ENCODE measurements at regions not wholly inside any gene's neighbourhood (a gene's known extent, or its start where the extent isn't known, plus 50 kb on each side); places are given as distances from the start of the nearest gene placed in this dataset.
"Not testable (repeated sequence)": the region's sequence is repeated elsewhere in the genome, so short reads cannot be mapped to it uniquely, and the experiment has no call there.

DNA sequence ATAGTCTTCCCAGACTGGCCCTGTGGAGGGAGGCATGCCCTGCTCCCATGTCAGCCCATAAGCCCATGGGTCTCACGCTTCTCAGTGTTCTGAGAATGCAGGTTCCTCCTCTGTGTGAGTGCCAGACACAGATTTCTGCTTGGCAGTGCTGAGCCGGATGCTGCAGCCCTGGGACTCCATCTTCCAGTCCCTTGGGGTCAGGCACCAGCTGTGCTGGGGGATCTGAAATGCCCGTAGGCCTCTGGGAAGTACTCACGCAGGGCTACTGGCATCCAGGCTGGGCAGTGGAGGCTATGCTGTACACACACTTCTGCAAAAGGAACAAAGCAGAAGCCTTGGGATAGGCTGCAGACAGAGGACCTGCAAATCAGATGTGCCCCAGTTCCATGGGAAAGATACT lies 1944.6 kb downstream of the EFNA5 start:
- DNase-seq: no peak

DNA sequence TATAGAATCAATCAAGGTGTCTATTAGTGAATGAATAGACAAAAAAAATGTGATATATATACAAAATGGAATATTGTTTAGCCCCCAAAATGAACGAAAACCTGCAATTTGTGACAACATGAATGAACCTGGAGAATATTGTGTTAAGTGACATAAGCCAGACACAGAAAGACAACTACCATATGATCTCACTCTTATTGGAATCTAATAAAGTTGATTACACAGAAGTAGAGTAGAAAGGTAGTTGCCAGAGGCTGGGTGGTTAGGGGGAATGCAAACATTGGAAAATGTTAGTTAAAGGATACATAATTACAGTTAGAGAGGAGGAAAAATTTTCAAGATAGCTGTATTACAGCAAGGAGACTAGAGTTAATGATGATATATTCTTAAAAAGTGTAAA lies 1962.3 kb downstream of the EFNA5 start:
- DNase-seq: no peak

DNA sequence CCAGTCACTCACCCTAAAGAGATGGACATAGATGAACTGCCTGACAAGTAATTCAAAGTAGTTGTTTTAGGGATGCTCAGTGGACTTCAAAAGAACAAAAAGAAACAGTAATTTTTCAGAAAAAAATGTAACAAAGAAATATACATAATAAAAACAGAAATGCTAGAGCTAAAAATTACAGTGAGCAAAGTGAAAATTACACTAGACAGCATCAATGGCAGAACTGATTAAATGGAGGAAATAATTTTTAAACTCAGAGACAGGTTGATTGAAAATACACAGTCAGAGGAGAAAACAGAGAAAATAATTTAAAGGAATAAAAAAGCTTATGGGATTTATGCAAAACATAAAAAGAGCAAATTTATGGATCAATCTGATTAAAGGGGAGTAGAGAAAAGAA lies 1968.4 kb downstream of the EFNA5 start:
- no peak for DNase-seq

DNA sequence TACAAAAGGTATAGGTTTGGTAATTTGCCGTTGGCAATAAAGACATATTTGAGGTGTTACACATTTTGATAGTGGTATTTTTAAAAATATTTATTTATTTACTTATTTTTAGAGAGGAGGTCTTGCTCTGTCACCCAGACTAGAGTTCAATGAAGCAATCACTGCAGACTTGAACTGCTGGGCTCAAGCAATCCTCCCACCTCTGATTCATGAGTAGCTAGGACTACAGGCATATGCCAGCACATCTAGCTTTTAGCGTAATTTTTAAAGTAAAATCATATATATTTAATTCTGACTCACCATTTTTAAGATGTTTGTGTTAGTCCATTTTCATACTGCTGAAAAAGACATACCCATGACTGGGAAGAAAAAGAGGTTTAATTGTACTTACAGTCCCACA lies 1974.3 kb downstream of the EFNA5 start:
- DNase-seq: no peak

DNA sequence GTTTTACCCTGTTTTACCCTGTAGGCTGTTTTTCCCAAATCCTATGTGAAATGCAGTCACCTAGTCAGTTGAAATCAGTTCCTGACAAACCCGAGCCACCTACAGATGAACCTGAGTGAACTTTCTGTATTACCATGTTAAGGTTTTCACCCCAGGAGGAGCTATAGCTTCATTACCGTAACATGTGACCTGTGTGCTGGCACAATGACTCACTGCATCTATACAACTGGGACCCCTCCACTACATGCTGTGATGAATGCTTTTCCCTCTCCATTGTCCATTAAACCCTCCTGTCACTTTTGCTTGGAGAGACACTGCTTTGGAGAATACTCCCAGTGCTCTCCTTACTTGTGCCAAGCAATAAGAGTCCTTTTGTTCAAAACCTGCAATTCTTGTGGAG lies 1974.8 kb downstream of the EFNA5 start:
- DNase-seq: no peak

DNA sequence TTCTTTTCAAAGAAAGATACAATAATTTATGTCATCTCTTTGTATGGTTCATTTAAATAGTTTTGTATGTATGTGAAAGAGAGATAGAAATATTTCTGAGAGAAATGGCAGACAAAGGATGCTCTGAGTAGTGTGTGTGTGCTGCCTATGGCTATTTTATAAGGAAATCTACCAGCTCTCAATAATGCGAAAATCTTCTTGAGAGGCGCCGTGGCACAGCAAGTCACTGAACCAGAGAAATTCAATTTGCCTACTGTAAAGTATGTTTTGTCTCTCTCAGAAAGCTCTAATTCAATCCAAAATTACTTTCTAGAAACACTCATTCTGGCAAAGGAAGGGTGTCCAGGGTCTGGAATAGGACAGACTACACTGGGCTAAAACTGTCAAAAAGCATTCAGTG lies 1981.1 kb downstream of the EFNA5 start:
- DNase-seq: no peak

DNA sequence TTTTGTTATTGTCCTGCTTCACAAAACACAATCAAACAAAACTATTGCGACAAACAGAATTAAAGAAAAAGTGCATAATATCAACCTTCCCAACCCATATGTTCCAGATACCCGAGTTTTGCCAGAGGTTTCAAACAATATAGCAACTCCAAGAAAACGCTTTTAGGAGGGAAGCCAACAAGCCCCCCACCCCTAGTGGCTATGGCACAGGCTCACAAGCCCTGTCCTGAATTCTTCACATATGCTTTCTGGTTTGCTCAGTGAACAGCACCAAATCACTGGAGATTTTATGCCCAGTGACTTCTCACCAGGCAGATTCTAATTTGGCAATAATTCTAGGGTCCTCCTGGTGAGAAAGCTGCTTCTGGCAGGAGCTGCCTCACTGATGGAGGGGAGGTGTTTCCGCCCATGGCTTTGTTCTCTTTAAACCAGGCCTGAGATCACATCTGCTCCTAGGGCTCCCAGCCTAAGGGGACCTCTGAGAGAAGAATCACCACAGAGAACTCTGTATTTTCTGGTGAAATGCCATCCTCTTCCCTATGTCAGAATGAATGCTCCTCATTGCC lies 1982.4 kb downstream of the EFNA5 start:
- DNase-seq: no peak

DNA sequence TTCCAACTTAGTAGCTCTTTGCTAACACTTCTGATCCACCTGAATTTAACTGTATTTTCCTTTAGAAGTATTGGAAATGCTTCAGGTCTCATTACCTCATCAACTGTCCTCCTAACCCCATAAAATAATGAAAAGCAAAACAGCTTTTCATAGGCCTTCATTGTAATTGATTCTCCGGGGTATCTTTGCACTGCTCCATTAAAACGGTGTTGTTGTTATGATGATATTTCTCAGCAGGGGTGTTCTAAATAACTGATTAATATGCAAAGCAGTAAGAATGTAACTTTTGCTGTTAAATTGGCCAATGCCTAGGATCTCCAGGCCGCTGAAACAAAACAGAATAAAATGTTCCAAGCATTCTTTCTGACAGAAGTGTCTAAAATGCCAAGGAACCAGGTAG lies 1983.2 kb downstream of the EFNA5 start:
- DNase-seq: no peak

DNA sequence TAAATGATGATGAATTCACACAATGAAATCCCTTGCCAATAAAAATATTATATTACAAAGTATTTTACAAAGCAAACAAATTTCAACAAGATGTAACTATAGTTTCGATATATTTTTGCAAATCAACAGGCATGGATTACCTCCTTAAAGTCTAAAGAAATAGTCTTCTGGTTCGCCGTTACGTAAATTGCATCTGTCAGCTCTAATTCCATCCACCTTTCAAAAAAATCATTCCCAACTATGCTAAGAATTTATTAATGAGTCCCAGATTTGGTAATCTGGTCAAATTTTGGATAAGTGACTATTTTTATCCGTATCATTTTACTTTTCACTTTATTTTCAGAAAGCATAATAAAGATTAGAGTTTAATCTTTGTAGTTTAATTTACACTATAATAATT lies 1984.9 kb downstream of the EFNA5 start:
- no peak for DNase-seq

DNA sequence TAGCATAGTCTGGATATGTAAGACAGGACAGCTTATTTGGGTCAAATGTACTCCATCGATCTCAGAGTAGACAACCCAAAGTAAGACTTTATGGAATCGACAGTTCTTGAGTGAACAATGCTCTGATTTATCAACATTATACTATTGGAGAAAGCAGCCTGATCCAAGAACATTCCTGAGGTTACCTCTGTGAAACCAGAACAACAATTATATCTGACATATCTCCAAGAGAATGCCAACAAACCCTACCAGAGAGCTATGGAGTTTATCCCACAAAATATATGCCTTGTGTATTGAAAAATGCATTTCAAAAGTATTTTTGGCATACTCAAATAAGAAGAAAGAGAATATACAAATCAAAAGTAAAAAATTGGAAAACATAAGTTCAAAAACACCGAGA lies 1985.9 kb downstream of the EFNA5 start:
- no peak for DNase-seq

DNA sequence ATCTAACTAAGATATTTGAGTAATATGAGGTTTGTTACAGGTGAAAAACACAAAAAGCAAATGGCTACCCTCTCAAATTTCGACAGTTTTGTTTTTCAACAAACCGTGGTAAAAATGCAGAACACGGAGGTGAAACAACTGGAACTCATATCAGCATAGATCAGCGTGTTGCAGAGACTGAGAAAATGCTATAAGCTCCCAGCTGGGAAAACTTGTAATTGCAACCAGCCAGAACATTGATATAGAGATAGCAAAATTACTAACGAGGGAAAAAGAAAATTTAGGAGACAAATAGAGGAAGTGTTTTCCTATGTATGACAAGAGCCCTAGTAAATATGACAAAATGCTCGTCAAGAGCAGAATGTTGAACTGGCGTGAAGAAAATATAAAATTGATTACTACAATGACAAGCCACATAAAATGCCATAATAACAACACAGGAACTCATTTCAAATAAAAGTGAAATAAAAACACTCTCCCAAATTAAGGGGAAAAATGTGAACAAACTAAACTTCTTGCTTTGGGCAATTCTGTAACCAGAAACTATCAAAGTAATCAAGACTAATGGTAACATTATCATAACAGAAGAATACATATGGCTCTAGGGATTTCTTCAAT lies 1989.8 kb downstream of the EFNA5 start:
- no peak for DNase-seq

DNA sequence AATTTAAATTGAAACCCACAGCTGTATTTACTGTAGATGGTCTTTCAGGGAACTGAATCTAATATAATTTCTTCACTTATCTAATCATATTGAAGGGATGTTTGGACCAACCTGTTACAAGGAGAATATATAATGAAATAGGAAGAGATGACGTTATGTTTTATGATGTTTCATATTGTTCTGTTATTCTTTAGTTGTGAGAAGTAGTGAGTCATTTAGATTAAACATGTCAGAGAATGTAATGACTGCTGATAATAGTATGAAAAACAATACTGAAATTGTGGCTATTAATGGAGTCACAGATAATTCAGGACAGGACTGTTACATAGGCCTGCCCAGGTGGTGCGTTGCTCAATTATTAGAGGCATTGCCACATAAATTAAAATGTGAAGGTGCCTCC lies 1993.4 kb downstream of the EFNA5 start:
- DNase-seq: no peak

DNA sequence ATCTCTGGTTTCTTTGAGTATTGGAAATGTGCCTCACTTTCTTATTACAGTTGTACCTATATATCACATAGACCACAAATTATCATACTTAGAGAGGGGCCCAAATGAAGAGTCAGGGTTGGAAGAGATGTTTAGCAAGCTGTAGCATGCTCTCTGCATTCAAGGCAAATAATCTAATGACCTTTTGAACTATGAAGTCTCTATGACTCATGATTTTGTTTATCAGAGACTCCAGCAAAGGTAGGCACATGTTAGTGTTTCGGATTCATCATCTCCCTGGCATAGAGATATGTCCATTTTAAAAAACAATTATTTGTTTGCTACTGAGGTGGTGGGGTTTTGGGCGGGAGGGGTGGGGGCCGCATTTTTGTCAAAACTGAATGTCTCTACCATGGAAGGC lies 2000.1 kb downstream of the EFNA5 start:
- no peak for DNase-seq

DNA sequence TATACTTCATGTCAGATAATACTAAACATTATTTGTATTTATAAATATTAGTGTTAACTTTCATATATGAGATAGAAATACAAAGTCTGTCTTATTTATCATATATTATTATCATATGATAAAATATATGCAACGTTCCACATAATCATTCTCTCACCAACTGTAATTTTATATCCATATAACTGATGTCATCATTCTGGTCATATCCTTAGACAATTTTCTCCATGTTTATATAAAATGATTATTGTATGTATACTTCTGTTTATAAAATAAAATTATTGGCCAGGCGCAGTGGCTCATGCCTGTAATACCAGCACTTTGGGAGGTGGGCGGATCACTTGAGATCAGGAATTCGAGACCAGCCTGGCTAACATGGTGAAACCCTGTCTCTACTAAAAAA lies 2007.1 kb downstream of the EFNA5 start:
- DNase-seq: no peak

DNA sequence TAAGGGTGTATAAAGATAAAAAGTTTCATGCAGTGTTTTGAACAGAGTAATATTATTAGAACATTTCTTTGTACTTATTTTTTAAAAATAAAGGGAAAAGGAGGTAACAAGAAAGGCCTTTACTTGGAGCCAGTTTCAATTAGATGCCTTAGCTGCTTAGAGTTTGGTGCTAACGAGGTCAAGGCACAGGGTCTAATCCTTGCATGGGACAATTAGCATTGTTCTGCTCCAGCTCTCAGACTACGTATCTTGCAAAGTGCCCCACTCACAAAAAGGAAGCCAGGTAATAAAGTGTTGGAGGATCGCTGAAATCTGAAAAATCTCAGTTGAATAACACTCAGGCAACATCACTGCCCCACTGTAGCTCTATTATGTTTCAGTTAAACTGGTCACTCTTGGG lies 2011.3 kb downstream of the EFNA5 start:
- no peak for DNase-seq

DNA sequence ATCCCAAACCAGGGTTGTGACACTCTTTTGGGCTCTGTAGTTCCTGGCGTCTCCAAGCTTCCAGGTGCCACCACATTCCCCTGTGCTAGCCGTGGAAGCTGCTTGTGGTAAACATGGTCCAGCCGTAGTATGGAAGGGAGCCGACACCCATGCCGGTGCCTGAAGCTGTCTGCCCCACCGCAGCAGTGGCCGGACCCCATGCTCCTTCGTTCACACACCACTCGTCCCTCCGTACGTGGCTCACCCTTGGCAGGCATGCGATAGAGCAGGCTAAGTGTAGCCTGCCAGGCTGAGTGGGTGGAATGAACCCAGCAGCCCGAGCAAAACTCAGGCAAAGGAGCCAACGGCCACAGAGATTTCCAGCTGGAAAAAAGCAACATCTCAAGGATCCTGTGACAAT lies 2030.4 kb downstream of the EFNA5 start:
- no peak for DNase-seq

DNA sequence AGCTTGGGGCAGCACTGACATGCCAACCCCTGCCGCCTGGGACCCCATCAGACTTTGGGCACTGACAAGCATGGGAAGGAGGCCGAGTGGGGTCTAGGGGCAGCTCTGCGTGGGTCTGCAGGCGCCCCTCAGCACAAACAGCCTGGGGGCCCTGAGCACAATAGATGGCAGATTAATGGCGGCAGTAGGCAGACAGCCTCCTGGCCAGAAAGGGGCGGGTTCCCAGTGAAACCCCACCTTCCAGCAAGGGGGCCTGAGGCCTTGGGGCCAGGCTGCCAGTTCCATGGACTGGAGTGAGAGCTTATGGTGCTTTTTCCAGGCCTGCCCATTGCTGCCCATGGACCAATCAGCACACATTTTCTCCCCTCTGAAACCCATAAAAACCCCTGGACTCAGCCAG lies 2031.2 kb downstream of the EFNA5 start:
- DNase-seq: no peak

DNA sequence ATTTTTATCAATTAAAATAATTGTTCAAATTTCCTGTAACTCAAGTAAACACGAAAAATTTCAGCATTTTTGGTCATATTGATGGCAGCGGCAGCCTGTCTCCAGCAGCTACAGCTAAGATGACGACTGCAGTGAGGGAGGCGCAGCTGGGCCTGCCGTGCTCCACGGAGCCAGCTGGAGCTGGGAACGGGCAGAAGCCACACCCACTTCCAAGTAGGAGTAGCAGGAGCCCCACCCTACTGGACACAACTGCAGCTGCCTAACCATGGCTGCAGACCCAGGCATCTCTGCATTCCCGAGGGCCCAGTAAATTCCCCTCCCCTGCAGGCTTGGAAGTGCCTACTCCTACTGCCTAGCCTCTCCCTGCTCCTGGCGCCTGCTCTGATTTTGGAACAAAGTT lies 2031.7 kb downstream of the EFNA5 start:
- DNase-seq: no peak

DNA sequence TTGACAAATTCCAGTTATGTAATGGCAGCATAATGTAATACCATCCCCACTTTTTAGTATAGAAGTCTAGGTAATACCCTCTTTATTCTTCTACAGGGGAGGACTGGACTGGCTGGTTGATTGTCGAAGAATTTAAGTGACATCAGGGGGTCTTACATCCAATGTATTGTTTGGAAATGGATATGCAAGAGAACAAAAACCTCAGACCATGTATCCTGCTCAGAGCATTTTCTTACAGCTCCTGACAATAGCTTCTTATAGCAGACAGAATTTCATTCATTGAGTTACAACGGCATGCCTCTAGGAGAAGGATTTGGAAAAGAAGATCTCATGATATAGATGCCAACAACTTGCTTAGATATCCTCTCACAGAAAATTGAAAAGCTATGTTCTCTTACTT lies 2032.3 kb downstream of the EFNA5 start:
- DNase-seq: no peak

DNA sequence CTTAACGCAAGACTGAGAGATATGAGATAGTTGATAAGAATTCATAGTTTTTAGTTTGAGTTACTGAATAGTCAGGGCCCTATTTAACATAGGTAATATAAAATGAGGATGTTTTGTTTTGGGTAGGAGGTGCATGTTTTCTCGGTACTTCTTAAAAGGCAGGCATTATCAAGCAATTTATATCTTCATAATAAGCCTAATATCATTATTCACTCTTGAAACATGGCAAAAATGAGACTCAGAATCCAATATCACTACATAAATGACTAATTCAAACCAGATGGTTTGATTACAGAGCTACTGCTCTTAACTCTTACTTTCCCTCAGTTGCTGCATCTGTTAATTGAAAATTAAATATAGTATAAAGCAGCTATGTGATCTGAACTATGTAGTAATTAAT lies 2038.7 kb downstream of the EFNA5 start:
- no peak for DNase-seq

DNA sequence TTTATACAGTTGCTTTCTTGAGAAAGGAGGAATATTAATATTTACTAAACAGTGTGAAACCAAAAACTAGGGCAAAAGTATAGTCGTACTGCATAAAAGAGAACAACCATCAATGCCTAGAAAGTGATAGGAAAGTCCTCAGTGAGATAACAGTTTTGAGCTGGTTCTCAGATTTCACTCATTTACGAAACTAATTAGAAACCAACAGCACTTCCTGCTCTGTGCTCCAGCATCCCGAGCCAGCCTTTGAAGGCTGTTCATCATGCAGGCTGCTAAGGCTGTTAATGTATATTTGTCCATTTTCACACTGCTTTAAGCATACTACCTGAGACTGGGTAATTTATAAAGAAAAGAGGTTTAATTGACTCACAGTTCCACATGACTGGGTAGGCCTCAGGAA lies 2039.9 kb downstream of the EFNA5 start:
- no peak for DNase-seq

DNA sequence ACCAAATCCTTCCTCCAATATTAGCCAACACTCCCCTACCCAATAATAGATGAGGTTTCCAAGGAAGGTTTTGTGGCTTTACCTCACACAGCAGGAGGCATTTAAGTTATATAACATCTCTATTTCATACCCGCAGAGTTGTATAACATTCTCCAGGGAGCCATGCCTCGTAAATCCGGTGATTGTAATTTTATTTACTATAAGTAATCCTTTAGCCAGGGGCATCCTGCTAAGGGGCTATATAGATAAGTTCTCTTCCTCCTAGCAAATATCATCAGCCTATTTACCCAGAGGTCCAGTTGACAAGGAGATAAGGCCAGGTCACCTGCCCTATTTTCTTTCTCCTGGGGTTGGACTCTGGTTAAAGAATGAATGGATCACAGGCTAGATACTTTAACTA lies 2051.0 kb downstream of the EFNA5 start:
- no peak for DNase-seq

DNA sequence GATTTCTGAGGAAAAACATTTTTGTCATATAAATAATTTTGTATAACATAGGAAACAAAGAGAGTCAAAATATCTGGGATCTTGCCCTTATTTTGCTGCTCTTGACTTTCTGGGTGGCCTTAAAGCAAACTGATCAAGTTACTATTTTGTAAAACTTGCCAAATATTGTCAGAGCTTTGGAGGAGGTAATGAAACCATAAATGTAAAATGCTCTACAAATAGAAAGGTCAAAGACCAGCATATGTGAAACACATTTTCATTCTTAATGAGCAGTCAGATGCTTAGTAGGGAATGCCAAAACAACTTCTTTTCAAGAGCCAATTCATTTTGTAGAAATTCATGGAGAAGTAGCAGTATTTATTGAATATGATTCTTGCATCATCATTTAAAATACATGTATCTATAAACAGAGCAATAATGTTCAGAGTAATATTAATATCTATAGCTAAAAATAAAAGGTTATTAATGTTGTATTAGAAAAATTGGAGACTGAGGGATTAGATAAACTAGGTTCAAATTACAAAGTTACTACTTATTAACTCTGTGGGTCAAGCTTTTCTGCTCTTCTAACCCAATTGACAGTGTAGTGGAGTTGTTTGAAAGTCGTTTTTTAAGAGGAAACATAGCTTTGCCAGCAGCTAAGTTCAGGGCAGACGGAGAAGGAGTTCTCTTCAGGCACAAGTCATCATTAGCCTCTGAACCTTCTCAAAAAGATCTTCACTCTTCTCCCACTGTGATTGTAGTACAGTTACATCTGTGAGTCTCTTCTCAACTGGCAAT lies 2053.1 kb downstream of the EFNA5 start:
- no peak for DNase-seq

DNA sequence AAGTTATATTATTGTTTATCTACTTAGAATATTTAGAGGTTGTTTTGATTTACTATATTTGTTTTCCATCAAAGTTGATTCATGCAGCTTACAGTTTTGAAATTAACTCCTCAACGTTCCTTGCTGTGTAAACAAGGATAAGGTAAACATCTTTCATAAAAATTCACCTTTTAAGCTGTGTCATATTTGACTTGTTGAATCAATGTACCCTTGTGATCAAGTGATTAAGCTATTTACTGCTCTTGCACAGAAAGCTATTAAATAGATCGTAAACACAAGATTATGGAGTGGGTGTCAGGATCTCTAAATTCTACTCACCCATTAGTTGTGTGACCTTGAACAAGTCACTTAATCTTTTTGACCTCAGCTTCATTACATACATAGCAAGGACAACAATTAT lies 2054.0 kb upstream of the NUDT12 start:
- no peak for DNase-seq

DNA sequence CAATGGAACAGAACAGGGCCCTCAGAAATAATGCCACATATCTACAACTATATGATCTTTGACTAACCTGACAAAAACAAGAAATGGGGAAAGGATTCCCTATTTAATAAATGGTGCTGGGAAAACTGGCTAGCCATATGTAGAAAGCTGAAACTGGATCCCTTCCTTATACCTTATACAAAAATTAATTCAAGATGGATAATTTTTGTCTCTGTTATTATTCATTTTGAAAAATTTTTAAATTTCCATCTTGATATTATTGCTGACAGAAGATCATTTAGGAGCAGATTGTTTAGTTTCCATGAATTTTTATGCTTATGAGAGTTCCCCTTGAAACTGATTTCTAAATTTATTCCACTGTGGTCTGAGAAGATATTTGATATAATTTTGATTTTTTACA lies 2039.8 kb upstream of the NUDT12 start:
- DNase-seq: not testable (repeated sequence)
